ENCODE measurements at regions not wholly inside any gene's neighbourhood (a gene's known extent, or its start where the extent isn't known, plus 50 kb on each side); places are given as distances from the start of the nearest gene placed in this dataset.

DNA sequence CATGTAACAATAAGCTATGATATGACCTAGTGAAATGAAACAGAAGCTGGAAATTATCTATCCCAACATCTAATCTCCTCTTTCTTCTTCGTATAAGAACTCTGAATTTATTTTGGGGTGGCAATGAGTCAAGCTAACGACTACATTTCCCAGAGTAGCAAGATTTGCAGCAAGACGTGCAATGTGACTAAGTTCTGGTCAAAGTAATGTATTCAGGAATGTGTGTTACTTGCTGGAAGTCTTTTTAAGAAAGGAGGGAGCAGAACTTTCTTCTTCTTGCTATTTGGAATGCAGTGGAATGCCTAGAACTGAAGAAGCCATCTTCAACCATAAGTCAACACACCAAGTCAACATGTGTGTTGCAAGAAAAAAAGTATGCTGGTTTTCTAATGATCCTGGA is 406.6 kb upstream of the MEF2C start:
- TF ChIP-seq CTCF (conservative IDR thresholded peaks at IDR 0.05; ENCODE audit: low read depth, low read length) (no peak), POLR2A (IDR thresholded peaks at IDR 0.05; ENCODE audit: low read depth, low read length) (no peak), SMC3 (IDR thresholded peaks at IDR 0.05; ENCODE audit: low read depth, low read length) (no peak), ELK1 (IDR thresholded peaks at IDR 0.05; ENCODE audit: borderline replicate concordance, low read depth, low read length) (no peak), CEBPB (IDR thresholded peaks at IDR 0.05; ENCODE audit: low read depth, low read length) (no peak), MAZ (IDR thresholded peaks at IDR 0.05; ENCODE audit: borderline replicate concordance, low read depth, low read length) (no peak), RFX5 (IDR thresholded peaks at IDR 0.05; ENCODE audit: low read depth, low read length) (no peak), FOS (IDR thresholded peaks at IDR 0.05; ENCODE audit: low read depth, low read length) (no peak), MXI1 (IDR thresholded peaks at IDR 0.05; ENCODE audit: borderline replicate concordance, low read depth, low read length) (no peak), RAD21 (IDR thresholded peaks at IDR 0.05; ENCODE audit: low read length) (no peak)
